ENCODE measurements at regions not wholly inside any gene's neighbourhood (a gene's known extent, or its start where the extent isn't known, plus 50 kb on each side); places are given as distances from the start of the nearest gene placed in this dataset.
"Not testable (repeated sequence)": the region's sequence is repeated elsewhere in the genome, so short reads cannot be mapped to it uniquely, and the experiment has no call there.

DNA sequence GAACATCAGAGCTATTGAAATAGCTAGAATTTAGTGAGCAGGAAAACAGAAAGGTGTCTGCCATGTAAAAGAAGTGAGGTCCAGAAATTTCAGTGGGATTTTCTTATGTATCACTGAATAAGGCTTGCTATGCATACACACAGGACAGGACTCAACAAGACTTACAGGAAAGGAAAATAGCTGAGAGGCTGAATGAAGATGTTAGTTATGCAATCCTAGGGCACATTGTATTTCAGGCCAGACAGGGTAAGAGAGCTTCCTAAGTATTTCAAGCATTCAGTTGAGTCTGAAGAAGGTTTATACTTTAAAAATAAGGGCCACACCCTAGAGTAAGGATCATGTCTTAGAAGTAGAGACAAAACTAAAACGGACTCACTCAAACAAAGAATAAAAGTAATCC is 419.9 kb upstream of the PRR20A start:
- Mint-ChIP-seq H3K4me3 (ENCODE audit: unreplicated experiment) (no peak overlapping the region), H3K4me1 (ENCODE audit: unreplicated experiment) (peaks cover 21% of the 10 kb centered on the region), H3K27me3 (ENCODE audit: unreplicated experiment) (no peaks in the 10 kb centered on the region), H3K9me3 (ENCODE audit: unreplicated experiment) (no peaks in the 10 kb centered on the region), H3K27ac (ENCODE audit: unreplicated experiment) (no peak overlapping the region), H3K36me3 (ENCODE audit: low read depth, unreplicated experiment) (no peaks in the 10 kb centered on the region)
- no peak for DNase-seq (ENCODE audit: low spot score)
- TF ChIP-seq, protein P1, sequence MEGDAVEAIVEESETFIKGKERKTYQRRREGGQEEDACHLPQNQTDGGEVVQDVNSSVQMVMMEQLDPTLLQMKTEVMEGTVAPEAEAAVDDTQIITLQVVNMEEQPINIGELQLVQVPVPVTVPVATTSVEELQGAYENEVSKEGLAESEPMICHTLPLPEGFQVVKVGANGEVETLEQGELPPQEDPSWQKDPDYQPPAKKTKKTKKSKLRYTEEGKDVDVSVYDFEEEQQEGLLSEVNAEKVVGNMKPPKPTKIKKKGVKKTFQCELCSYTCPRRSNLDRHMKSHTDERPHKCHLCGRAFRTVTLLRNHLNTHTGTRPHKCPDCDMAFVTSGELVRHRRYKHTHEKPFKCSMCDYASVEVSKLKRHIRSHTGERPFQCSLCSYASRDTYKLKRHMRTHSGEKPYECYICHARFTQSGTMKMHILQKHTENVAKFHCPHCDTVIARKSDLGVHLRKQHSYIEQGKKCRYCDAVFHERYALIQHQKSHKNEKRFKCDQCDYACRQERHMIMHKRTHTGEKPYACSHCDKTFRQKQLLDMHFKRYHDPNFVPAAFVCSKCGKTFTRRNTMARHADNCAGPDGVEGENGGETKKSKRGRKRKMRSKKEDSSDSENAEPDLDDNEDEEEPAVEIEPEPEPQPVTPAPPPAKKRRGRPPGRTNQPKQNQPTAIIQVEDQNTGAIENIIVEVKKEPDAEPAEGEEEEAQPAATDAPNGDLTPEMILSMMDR (IDR thresholded peaks at IDR 0.05; ENCODE audit: unreplicated experiment), result no peak

DNA sequence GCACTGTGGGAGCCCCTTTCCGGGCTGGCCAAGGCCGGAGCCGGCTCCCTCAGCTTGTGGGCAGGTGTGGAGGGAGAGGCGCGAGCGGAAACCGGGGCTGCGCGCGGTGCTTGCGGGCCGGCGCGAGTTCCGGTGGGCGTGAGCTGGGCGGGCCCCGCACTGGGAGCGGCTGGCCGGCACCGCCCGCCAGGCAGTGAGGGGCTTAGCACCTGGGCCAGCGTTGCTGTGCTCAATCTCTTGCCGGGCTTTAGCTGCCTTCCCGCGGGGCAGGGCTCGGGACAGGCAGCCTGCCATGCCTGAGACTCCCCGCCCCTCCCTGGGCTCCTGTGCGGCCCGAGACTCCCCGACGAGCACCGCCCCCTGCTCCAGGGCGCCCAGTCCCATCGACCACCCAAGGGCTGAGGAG is 405.2 kb upstream of the PRR20A start:
- no peak overlapping the region for H3K27ac Mint-ChIP-seq (ENCODE audit: unreplicated experiment)
- peak; percentile 62 for DNase-seq (ENCODE audit: low spot score)
- TF ChIP-seq, protein P1 (IDR thresholded peaks at IDR 0.05; ENCODE audit: unreplicated experiment), result no peak
- no peaks in the 10 kb centered on the region for H3K27me3 Mint-ChIP-seq (ENCODE audit: unreplicated experiment)
- no peaks in the 10 kb centered on the region for H3K9me3 Mint-ChIP-seq (ENCODE audit: unreplicated experiment)
- H3K4me1 Mint-ChIP-seq (ENCODE audit: unreplicated experiment), result no peaks in the 10 kb centered on the region
- H3K36me3 Mint-ChIP-seq (ENCODE audit: low read depth, unreplicated experiment), result no peaks in the 10 kb centered on the region
- peak overlapping the region; percentile 89 for H3K4me3 Mint-ChIP-seq (ENCODE audit: unreplicated experiment)

DNA sequence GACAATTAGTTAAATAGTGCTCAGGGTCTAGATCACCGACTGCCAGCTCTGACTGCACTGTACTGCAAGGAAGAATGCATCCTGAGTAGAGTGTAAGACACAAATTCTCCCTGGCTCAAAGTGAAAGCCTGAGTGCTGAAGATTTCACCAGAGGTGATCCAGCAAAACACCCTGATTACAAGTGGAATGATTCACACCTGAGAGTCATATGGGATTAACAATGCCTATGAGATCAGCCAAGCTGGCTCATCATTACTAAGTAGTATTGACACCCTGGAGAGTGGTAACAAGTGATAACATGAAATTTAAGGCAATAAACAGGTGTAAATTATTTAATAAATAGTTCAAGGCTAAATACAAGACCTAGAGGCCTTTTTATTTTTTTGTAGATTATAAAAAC is 403.8 kb upstream of the PRR20A start:
- H3K4me3 Mint-ChIP-seq (ENCODE audit: unreplicated experiment), result peak overlapping the region; percentile 56

DNA sequence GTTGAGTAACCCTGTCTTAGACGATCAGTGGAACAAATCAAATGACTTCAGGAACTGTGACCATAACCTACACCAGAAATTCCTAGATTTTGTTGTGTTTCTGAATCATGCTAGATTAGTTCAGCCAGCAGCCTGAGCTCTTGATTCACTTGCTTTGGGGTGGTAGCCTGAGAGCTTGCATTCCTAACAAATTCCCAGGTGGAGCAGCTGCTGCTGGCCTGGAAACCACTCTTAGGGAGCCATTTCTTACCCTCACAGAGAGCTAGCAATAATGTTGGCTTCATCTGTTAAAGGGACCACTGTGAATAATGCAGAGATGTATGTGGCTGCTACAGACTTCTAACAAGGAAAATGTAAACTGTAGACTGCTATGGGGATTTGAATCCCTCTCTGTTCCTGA is 388.1 kb upstream of the PRR20A start:
- no peaks in the 10 kb centered on the region for H3K27me3 Mint-ChIP-seq (ENCODE audit: unreplicated experiment)

More for the DNA sequence above, 403.8 kb upstream of the PRR20A start:
- Mint-ChIP-seq H3K36me3 (ENCODE audit: low read depth, unreplicated experiment) (no peaks in the 10 kb centered on the region), H3K27me3 (ENCODE audit: unreplicated experiment) (no peaks in the 10 kb centered on the region), H3K27ac (ENCODE audit: unreplicated experiment) (no peak overlapping the region), H3K9me3 (ENCODE audit: unreplicated experiment) (no peaks in the 10 kb centered on the region), H3K4me1 (ENCODE audit: unreplicated experiment) (no peaks in the 10 kb centered on the region)
- TF ChIP-seq, protein P1 (IDR thresholded peaks at IDR 0.05; ENCODE audit: unreplicated experiment), result no peak
- DNase-seq (ENCODE audit: low spot score), result no peak

DNA sequence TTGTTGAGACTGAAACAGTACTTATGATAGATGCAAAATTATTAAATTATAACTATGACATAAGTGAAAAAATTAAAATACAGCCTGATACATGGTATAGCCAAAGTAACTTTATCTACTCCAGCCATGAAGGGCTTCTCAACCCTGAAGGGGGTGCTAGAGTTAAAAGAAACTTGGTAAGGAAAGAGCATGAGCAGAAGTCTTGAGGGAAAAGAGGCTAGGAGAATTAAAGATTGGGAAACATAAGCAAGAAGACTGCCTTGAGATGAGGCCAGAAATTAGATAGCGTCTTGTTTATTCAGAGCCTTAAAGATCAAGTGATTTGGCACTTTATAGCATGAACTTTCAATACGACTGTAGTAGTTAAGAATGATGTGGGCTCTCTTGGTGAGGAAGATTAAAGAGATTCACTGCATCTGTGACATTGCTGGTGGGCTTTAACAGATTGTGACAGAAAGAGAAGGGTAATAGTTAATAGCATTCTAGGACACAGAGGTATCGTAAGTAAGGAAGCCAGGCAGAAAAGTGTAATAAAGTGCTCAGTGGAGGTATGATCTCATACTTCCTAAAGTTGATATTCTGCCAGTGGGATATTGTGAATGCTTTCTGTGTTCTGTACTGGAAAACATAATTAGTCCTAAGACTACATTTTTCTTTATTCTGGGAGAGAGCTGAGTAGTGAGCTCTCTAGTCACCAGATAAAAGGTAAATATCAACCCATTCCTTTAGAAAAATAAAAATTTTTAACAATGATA is 385.4 kb upstream of the PRR20A start:
- DNase-seq (ENCODE audit: low spot score), result no peak
- H3K27ac Mint-ChIP-seq (ENCODE audit: unreplicated experiment), result no peak overlapping the region
- no peaks in the 10 kb centered on the region for H3K9me3 Mint-ChIP-seq (ENCODE audit: unreplicated experiment)
- no peak overlapping the region for H3K4me3 Mint-ChIP-seq (ENCODE audit: unreplicated experiment)
- no peaks in the 10 kb centered on the region for H3K27me3 Mint-ChIP-seq (ENCODE audit: unreplicated experiment)
- TF ChIP-seq, protein P1 (IDR thresholded peaks at IDR 0.05; ENCODE audit: unreplicated experiment), result no peak
- no peaks in the 10 kb centered on the region for H3K36me3 Mint-ChIP-seq (ENCODE audit: low read depth, unreplicated experiment)
- H3K4me1 Mint-ChIP-seq (ENCODE audit: unreplicated experiment), result no peaks in the 10 kb centered on the region

More for the DNA sequence above, 388.1 kb upstream of the PRR20A start:
- Mint-ChIP-seq H3K27ac (ENCODE audit: unreplicated experiment) (no peak overlapping the region), H3K4me3 (ENCODE audit: unreplicated experiment) (no peak overlapping the region), H3K4me1 (ENCODE audit: unreplicated experiment) (no peaks in the 10 kb centered on the region), H3K9me3 (ENCODE audit: unreplicated experiment) (no peaks in the 10 kb centered on the region), H3K36me3 (ENCODE audit: low read depth, unreplicated experiment) (no peaks in the 10 kb centered on the region)
- no peak for DNase-seq (ENCODE audit: low spot score)
- TF ChIP-seq, protein P1 (IDR thresholded peaks at IDR 0.05; ENCODE audit: unreplicated experiment), result no peak

DNA sequence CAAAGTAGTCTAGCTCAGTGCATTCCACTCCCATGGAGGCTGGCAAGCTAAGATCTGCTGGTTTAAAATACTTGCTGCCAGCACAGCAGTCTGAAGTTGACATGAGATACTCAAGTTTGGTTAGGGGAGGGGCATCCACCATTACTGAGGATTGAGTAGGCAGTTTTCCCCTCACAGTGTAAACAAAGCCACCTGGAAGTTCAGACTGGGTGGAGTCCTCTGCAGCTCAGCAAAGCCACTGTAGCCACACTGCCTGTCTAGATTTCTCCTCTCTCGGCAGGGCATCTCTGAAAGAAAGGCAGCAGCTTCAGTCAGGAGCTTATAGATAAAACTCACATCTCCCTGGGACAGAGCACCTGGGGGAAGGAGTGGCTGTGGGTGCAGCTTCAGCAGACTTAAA is 377.4 kb upstream of the PRR20A start:
- not testable (repeated sequence) for H3K27ac Mint-ChIP-seq (ENCODE audit: unreplicated experiment); H3K4me3 Mint-ChIP-seq (ENCODE audit: unreplicated experiment); H3K27me3 Mint-ChIP-seq (ENCODE audit: unreplicated experiment); DNase-seq (ENCODE audit: low spot score); H3K9me3 Mint-ChIP-seq (ENCODE audit: unreplicated experiment); H3K36me3 Mint-ChIP-seq (ENCODE audit: low read depth, unreplicated experiment); H3K4me1 Mint-ChIP-seq (ENCODE audit: unreplicated experiment)
